ENCODE measurements at regions not wholly inside any gene's neighbourhood (a gene's known extent, or its start where the extent isn't known, plus 50 kb on each side); places are given as distances from the start of the nearest gene placed in this dataset.

GRCh38 chr10:7090529-7090928, 320.3 kb downstream of the SFMBT2 start:
- Histone ChIP-seq H3K9me3 (no peaks in the 10 kb centered on the region), H3K27me3 (no peaks in the 10 kb centered on the region), H3K4me1 (no peaks in the 10 kb centered on the region), H3K36me3 (no peaks in the 10 kb centered on the region), H3K4me3 (no peak overlapping the region), H3K27ac (no peak overlapping the region)
- TF ChIP-seq CTCF (IDR thresholded peaks at IDR 0.05) = no peak
- no peak for DNase-seq (ENCODE audit: low spot score in 2 of 2)
- intact Hi-C loops (cut with DNase I) = no loop called here

GRCh38 chr10:7085913-7086589, 324.8 kb downstream of the SFMBT2 start:
- Histone ChIP-seq H3K27ac (no peak overlapping the region), H3K36me3 (no peaks in the 10 kb centered on the region), H3K27me3 (no peaks in the 10 kb centered on the region), H3K9me3 (no peaks in the 10 kb centered on the region), H3K4me1 (no peaks in the 10 kb centered on the region), H3K4me3 (no peak overlapping the region)
- no peak for TF ChIP-seq CTCF (IDR thresholded peaks at IDR 0.05)
- no peak for DNase-seq (ENCODE audit: low spot score in 2 of 2)
- intact Hi-C loops (cut with DNase I) = no loop called here

- H3K4me1 ChIP-seq = no peaks in the 10 kb centered on the region
- no peaks in the 10 kb centered on the region for H3K27me3 ChIP-seq
- no peak for TF ChIP-seq CTCF (IDR thresholded peaks at IDR 0.05)
- intact Hi-C loops (cut with DNase I) = no loop called here
- no peak for DNase-seq (ENCODE audit: low spot score in 2 of 2)
- H3K36me3 ChIP-seq = no peaks in the 10 kb centered on the region
- no peak overlapping the region for H3K27ac ChIP-seq
- H3K4me3 ChIP-seq = no peak overlapping the region
- no peaks in the 10 kb centered on the region for H3K9me3 ChIP-seq
Measured at GRCh38 chr10:7085147-7085912, 325.5 kb downstream of the SFMBT2 start.

- Histone ChIP-seq H3K27me3 (no peaks in the 10 kb centered on the region), H3K4me1 (no peaks in the 10 kb centered on the region), H3K4me3 (no peak overlapping the region), H3K27ac (no peak overlapping the region), H3K9me3 (no peaks in the 10 kb centered on the region), H3K36me3 (no peaks in the 10 kb centered on the region)
- intact Hi-C loops (cut with DNase I) = no loop called here
- no peak for TF ChIP-seq CTCF (IDR thresholded peaks at IDR 0.05)
- DNase-seq (ENCODE audit: low spot score in 2 of 2) = no peak
Measured at GRCh38 chr10:7084280-7085005, 326.4 kb downstream of the SFMBT2 start.

- Histone ChIP-seq H3K36me3 (no peaks in the 10 kb centered on the region), H3K27ac (no peak overlapping the region), H3K4me3 (no peak overlapping the region), H3K27me3 (no peaks in the 10 kb centered on the region), H3K9me3 (no peaks in the 10 kb centered on the region), H3K4me1 (no peaks in the 10 kb centered on the region)
- no peak for DNase-seq (ENCODE audit: low spot score in 2 of 2)
- intact Hi-C loops (cut with DNase I) = no loop called here
- no peak for TF ChIP-seq CTCF (IDR thresholded peaks at IDR 0.05)
Measured at GRCh38 chr10:7082967-7083366, 327.9 kb downstream of the SFMBT2 start.
